ENCODE measurements at regions not wholly inside any gene's neighbourhood (a gene's known extent, or its start where the extent isn't known, plus 50 kb on each side); places are given as distances from the start of the nearest gene placed in this dataset.

DNA sequence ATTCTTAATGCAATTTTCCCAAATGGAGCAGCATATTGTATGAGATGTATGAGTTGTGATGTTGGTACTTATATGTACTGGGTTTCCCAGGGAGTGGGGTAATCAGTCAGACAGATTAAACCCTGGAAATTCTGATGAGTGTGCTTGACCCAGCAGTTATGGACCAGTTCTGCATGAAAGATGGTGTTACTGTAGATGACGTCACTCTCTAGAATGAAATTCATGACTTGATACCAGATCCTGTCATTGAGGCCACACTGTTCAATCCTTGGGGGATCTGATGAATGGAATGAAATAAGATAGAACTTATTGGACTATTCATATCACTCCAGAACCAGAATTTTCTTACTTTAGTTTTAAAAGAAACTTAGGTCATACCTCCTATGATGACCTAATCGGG lies 534.3 kb downstream of the PLXDC2 start:
- DNase-seq (ENCODE audit: low read depth, low spot score) = no peak
- Histone ChIP-seq H3K9ac (ENCODE audit: insufficient read length) (no peak overlapping the region), H3K27ac (no peak overlapping the region), H3K36me3 (ENCODE audit: insufficient read depth, low read length) (no peaks in the 10 kb centered on the region), H3K9me3 (ENCODE audit: low read depth, low read length) (no peaks in the 10 kb centered on the region), H3K4me3 (no peak overlapping the region)
- TF ChIP-seq EZH2 (IDR thresholded peaks at IDR 0.05) (no peak), POLR2AphosphoS5 (IDR thresholded peaks at IDR 0.05; ENCODE audit: borderline replicate concordance, low read depth, low read length) (no peak), FOXP2 (optimal IDR thresholded peaks at IDR 0.05; ENCODE audit: control extremely low read depth, extremely low read length, insufficient read depth) (no peak)

DNA sequence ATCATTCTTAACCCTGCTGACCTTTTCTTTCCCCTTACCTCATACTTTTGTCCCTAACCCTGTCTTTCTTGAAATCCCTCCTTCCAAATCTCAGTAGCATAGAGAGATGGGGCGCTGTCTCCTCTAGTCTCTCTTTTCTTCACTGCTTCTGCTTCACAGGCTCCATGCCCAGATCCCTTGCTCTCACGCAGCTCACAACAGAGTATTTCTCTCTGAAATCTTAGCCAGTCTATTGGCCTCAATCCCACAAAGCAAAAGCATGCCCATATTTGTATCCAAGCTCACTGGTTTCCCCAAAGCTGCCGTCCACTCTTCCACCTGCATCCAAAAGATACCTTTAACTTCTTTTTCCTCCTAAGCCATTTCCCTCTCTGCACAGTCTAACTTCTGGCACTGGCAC lies 526.8 kb downstream of the PLXDC2 start:
- Histone ChIP-seq H3K27ac (no peak overlapping the region), H3K9ac (ENCODE audit: insufficient read length) (no peak overlapping the region), H3K4me3 (no peak overlapping the region), H3K9me3 (ENCODE audit: low read depth, low read length) (no peaks in the 10 kb centered on the region), H3K36me3 (ENCODE audit: insufficient read depth, low read length) (no peaks in the 10 kb centered on the region)
- TF ChIP-seq EZH2 (IDR thresholded peaks at IDR 0.05) (no peak), FOXP2 (optimal IDR thresholded peaks at IDR 0.05; ENCODE audit: control extremely low read depth, extremely low read length, insufficient read depth) (no peak), POLR2AphosphoS5 (IDR thresholded peaks at IDR 0.05; ENCODE audit: borderline replicate concordance, low read depth, low read length) (no peak)
- no peak for DNase-seq (ENCODE audit: low read depth, low spot score)
